Natural killer cell (primary cell): ENCODE measurements at regions not wholly inside any gene's neighbourhood (a gene's known extent, or its start where the extent isn't known, plus 50 kb on each side); places are given as distances from the start of the nearest gene placed in this dataset.

ENCODE experiments used
- ATAC-seq, 3 donors: fragments of 150-1000 bp in 2 of 3; fragments of 200-7000 bp in 1 of 3; cut with Tn5 transposase; 1 replicate in 1 of 3; 2 replicates in 2 of 3; pipeline ENCODE4 v1.10.0; 2021; ENCODE audit warnings: mild to moderate bottlenecking in 2 of 3, moderate library complexity in 2 of 3
- DNase-seq, 2 donors: peaks; one replicate each; pipeline versions ENCODE4 v3.0.0 to v3.0.0-alpha.2; 2013 to 2021; ENCODE audit warnings: mixed read lengths in 1 of 2
- H3K27ac ChIP-seq: one replicate; pipeline ENCODE4 v1.5.1; 2013; ENCODE audit warnings: mild to moderate bottlenecking, low read length
- H3K27me3 ChIP-seq: one replicate; pipeline ENCODE4 v1.6.1; 2013; ENCODE audit warnings: low read length; ENCODE audit not compliant: control insufficient read depth, insufficient read depth
- H3K36me3 ChIP-seq: one replicate; pipeline ENCODE4 v1.6.1; 2013; ENCODE audit warnings: low read length; ENCODE audit not compliant: control insufficient read depth, insufficient read depth
- H3K4me1 ChIP-seq: one replicate; pipeline ENCODE4 v1.6.1; 2013; ENCODE audit warnings: low read length; ENCODE audit not compliant: control insufficient read depth, insufficient read depth
- H3K4me3 ChIP-seq: one replicate; pipeline ENCODE4 v1.5.1; 2013; ENCODE audit warnings: low read length
- H3K9me3 ChIP-seq: one replicate; pipeline ENCODE4 v1.6.1; 2013; ENCODE audit warnings: low read length; ENCODE audit not compliant: control insufficient read depth, insufficient read depth
- H3K27ac Mint-ChIP-seq, 2 donors: one replicate each; pipeline ENCODE4 v1.8.0; 2022; ENCODE audit warnings: mild to moderate bottlenecking in 2 of 2, mixed read lengths in 2 of 2, moderate library complexity in 1 of 2
- H3K27me3 Mint-ChIP-seq, 2 donors: one replicate each; pipeline ENCODE4 v1.8.0; 2022; ENCODE audit warnings: low read depth in 2 of 2, mixed read lengths in 2 of 2
- H3K36me3 Mint-ChIP-seq: one replicate; pipeline ENCODE4 v1.8.0; 2022; ENCODE audit warnings: mixed read lengths
- H3K4me1 Mint-ChIP-seq, 2 donors: one replicate each; pipeline ENCODE4 v1.8.0; 2022; ENCODE audit warnings: mixed read lengths in 2 of 2
- H3K4me3 Mint-ChIP-seq: one replicate; pipeline ENCODE4 v1.8.0; 2022; ENCODE audit warnings: mild to moderate bottlenecking, moderate library complexity, mixed read lengths
- H3K9me3 Mint-ChIP-seq, 2 donors: one replicate each; pipeline ENCODE4 v1.8.0; 2022; ENCODE audit warnings: mixed read lengths in 2 of 2
- WGBS: methylation state at CpG from one replicate; pipeline ENCODE4 v1.1.7; 2013; ENCODE audit warnings: missing lambda C conversion rate; ENCODE audit not compliant: insufficient coverage; 5-methylcytosine and 5-hydroxymethylcytosine counted together
- intact Hi-C: fragments of 100-400 bp; cut with micrococcal nuclease; formaldehyde crosslinking; loops from one replicate; pipeline ENCODE4 v1.14.2; 2022
- TF ChIP-seq, protein P1 (sequence below): fragments of 200-600 bp; IDR thresholded peaks from one replicate; pipeline ENCODE4 v1.8.0; 2022; ENCODE audit warnings: antibody characterized with exemption

GRCh38 chr2:4840791-4841190 is 851.4 kb upstream of the SOX11 start:
- Histone ChIP-seq H3K36me3 (no peaks in the 10 kb centered on the region), H3K4me3 (no peak overlapping the region), H3K4me1 (no peaks in the 10 kb centered on the region), H3K27me3 (no peaks in the 10 kb centered on the region), H3K9me3 (peaks cover 9% of the 10 kb centered on the region), H3K27ac (no peak overlapping the region)
- ATAC-seq (no peak), DNase-seq (no peak)
- intact Hi-C loops, result no loop called here
- TF ChIP-seq, protein P1, sequence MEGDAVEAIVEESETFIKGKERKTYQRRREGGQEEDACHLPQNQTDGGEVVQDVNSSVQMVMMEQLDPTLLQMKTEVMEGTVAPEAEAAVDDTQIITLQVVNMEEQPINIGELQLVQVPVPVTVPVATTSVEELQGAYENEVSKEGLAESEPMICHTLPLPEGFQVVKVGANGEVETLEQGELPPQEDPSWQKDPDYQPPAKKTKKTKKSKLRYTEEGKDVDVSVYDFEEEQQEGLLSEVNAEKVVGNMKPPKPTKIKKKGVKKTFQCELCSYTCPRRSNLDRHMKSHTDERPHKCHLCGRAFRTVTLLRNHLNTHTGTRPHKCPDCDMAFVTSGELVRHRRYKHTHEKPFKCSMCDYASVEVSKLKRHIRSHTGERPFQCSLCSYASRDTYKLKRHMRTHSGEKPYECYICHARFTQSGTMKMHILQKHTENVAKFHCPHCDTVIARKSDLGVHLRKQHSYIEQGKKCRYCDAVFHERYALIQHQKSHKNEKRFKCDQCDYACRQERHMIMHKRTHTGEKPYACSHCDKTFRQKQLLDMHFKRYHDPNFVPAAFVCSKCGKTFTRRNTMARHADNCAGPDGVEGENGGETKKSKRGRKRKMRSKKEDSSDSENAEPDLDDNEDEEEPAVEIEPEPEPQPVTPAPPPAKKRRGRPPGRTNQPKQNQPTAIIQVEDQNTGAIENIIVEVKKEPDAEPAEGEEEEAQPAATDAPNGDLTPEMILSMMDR, result no peak
- no peaks in the 10 kb centered on the region for H3K4me1 Mint-ChIP-seq
- H3K27me3 Mint-ChIP-seq, result no peaks in the 10 kb centered on the region
- peaks cover 17 to 33% of the 10 kb centered on the region in 2 donors for H3K9me3 Mint-ChIP-seq
- 69% methylated on average over 2 of the region's 2 CpGs for WGBS
- H3K27ac Mint-ChIP-seq, result no peak overlapping the region
- peaks cover 18% of the 10 kb centered on the region for H3K36me3 Mint-ChIP-seq
- H3K4me3 Mint-ChIP-seq, result no peak overlapping the region

DNA sequence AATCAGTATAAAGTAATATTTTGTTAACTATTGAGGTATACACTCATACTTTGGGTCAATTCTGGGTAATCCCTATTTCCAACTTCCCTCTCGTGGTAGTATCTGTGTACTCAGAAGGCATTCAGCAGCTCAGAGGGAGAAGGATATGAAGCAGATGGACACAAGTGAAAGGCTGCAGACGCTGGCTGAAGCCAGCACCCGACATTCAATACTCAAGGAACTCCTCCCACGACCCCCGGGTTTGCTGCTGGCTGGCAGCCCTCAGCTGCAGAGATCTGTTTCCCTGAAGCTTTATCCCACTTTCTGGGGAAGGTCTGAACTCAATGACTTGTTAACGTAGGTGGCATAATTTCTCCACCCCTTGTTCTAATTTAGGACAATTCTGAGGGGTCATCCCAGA is 847.3 kb upstream of the SOX11 start:
- no peak overlapping the region for H3K27ac Mint-ChIP-seq
- no peak overlapping the region for H3K27ac ChIP-seq
- H3K9me3 ChIP-seq, result peaks cover 7% of the 10 kb centered on the region
- H3K27me3 ChIP-seq, result no peaks in the 10 kb centered on the region
- peaks cover 12 to 27% of the 10 kb centered on the region in 2 donors for H3K9me3 Mint-ChIP-seq
- H3K4me3 ChIP-seq, result no peak overlapping the region
- H3K27me3 Mint-ChIP-seq, result no peaks in the 10 kb centered on the region
- TF ChIP-seq, protein P1, result no peak
- no peaks in the 10 kb centered on the region for H3K36me3 ChIP-seq
- H3K4me3 Mint-ChIP-seq, result no peak overlapping the region
- DNase-seq, result no peak
- H3K4me1 ChIP-seq, result no peaks in the 10 kb centered on the region
- no peaks in the 10 kb centered on the region for H3K4me1 Mint-ChIP-seq
- H3K36me3 Mint-ChIP-seq, result peaks cover 9% of the 10 kb centered on the region
- ATAC-seq, result no peak
- WGBS, result 77% methylated on average over 6 of the region's 6 CpGs
- intact Hi-C loops, result no loop called here

DNA sequence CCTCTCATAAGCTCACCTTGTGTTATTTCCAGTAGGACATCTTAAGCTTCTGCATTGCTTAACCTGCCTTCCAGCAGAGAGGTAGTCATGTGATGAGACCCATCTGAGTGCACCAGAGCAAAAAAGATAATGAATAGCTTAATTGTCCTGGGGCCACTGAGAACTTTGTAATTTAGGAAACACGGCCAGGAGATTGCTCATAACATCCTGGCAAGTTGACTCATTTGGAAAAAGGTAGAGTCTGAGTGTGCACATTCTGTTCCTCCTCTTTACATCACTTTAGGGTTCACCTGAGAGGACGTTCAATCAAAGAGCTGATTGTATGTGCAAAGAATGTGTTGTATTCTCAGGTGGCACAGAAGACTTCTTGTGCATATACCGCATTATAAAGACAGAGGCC is 830.2 kb upstream of the SOX11 start:
- H3K4me3 Mint-ChIP-seq, result no peak overlapping the region
- no peaks in the 10 kb centered on the region for H3K36me3 Mint-ChIP-seq
- WGBS, result 71% methylated on average over 3 of the region's 3 CpGs
- no peak for DNase-seq
- Histone ChIP-seq H3K36me3 (no peaks in the 10 kb centered on the region), H3K27ac (no peak overlapping the region), H3K4me3 (no peak overlapping the region), H3K4me1 (no peaks in the 10 kb centered on the region), H3K27me3 (no peaks in the 10 kb centered on the region), H3K9me3 (no peaks in the 10 kb centered on the region)
- H3K27ac Mint-ChIP-seq, result no peak overlapping the region
- H3K9me3 Mint-ChIP-seq, result peaks cover 11 to 14% of the 10 kb centered on the region in 2 donors
- H3K27me3 Mint-ChIP-seq, result no peaks in the 10 kb centered on the region
- ATAC-seq, result no peak
- intact Hi-C loops, result no loop called here
- TF ChIP-seq, protein P1, result no peak
- no peaks in the 10 kb centered on the region for H3K4me1 Mint-ChIP-seq

DNA sequence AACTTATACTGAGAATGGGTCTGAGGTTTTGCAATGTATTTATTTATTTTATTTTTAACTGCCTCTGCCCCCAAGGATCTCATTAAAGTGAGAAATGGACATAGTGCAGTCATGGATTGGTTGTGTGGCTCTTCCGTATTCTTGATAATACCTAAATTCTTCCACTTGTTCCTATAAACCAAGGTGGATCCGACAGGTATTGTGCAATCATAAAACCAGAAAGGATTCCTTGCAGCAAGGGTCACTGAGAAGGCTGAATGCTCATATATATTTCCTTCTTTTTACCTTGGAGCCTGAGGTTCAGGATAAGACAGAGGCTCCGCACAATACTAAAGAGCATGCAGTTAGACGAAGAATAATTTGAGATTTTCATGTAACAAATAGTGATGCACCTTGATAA is 826.0 kb upstream of the SOX11 start:
- Histone ChIP-seq H3K27ac (no peak overlapping the region), H3K4me1 (no peaks in the 10 kb centered on the region), H3K36me3 (no peaks in the 10 kb centered on the region), H3K4me3 (no peak overlapping the region), H3K9me3 (no peaks in the 10 kb centered on the region), H3K27me3 (no peaks in the 10 kb centered on the region)
- no peak for ATAC-seq
- Mint-ChIP-seq H3K9me3 (peaks cover 5 to 14% of the 10 kb centered on the region in 2 donors), H3K36me3 (no peaks in the 10 kb centered on the region), H3K27ac (no peak overlapping the region), H3K4me3 (no peak overlapping the region), H3K4me1 (no peaks in the 10 kb centered on the region), H3K27me3 (no peaks in the 10 kb centered on the region)
- DNase-seq, result no peak
- TF ChIP-seq, protein P1, result no peak
- 79% methylated on average over 2 of the region's 4 CpGs for WGBS
- intact Hi-C loops, result no loop called here
